HEK293T (cell line): ENCODE measurements at regions not wholly inside any gene's neighbourhood (a gene's known extent, or its start where the extent isn't known, plus 50 kb on each side); places are given as distances from the start of the nearest gene placed in this dataset.

ENCODE experiments used
- CTBP1 ChIP-seq: fragments of 450-650 bp; IDR thresholded peaks from 2 replicates; pipeline ENCODE4 v1.6.1; 2016; ENCODE audit warnings: borderline replicate concordance
- ELF4 ChIP-seq: fragments of 450-650 bp; IDR thresholded peaks from 2 replicates; pipeline ENCODE4 v1.6.1; 2017; ENCODE audit warnings: antibody characterized with exemption
- FOXM1 ChIP-seq: fragments of 450-650 bp; IDR thresholded peaks from 2 replicates; pipeline ENCODE4 v1.6.1; 2017; ENCODE audit warnings: mild to moderate bottlenecking, borderline replicate concordance
- HDGF ChIP-seq: fragments of 450-650 bp; IDR thresholded peaks from 2 replicates; pipeline ENCODE4 v1.6.1; 2017; ENCODE audit warnings: antibody characterized with exemption, borderline replicate concordance
- SP1 ChIP-seq: fragments of 450-650 bp; IDR thresholded peaks from 2 replicates; pipeline ENCODE4 v1.6.1; 2017

- TF ChIP-seq FOXM1: no peak
- TF ChIP-seq CTBP1: no peak
- TF ChIP-seq SP1: no peak
- TF ChIP-seq ELF4: no peak
- no peak for TF ChIP-seq HDGF
Measured at GRCh38 chr18:59966913-59967312, 67.1 kb downstream of the PMAIP1 start.
